NT2/D1 (cell line): ENCODE measurements at regions not wholly inside any gene's neighbourhood (a gene's known extent, or its start where the extent isn't known, plus 50 kb on each side); places are given as distances from the start of the nearest gene placed in this dataset.

Source experiments
- YY1 ChIP-seq: IDR thresholded peaks from 2 replicates; pipeline ENCODE4 v1.6.1; 2011; ENCODE audit not compliant: insufficient read length, insufficient read depth
- ZNF274 ChIP-seq: IDR thresholded peaks from 2 replicates; pipeline ENCODE4 v1.6.1; 2011; ENCODE audit warnings: mild to moderate bottlenecking, low read depth, low read length

DNA sequence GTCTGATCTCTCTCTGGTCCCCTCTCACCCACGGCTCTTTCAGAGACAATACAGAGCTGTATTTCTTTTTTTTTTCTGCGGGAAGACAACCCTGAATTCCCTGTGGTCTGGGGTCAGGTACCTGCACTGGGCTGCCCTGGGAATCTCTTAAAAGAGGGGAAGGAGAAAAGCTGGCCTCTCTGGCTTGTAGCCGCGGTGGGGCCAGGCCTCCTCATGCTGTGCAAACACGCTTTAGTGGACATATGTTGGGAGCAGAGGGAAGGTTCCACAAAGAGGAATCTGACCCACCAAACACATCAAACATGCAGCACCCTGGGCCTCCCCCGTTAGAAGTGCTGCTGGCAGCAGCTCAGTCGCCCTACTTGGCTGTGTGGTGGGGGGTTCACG is 143.7 kb upstream of the ZFHX3 start:
- TF ChIP-seq YY1: no peak
- no peak for TF ChIP-seq ZNF274
